Muscle of back (tissue), 3 donors: ENCODE measurements at regions not wholly inside any gene's neighbourhood (a gene's known extent, or its start where the extent isn't known, plus 50 kb on each side); places are given as distances from the start of the nearest gene placed in this dataset.
A peak's percentile ranks its signal among the peaks of the same experiment; 100 is the strongest.

ENCODE experiments used
- DNase-seq, 3 donors: peaks; one replicate each; pipeline versions ENCODE4 v3.0.0 to v3.0.0-alpha.2; 2013

- peak in 1 of 3 donors; percentile 43 for DNase-seq
Measured at GRCh38 chr3:148006508-148006907, 597.3 kb downstream of the ZIC1 start.

DNA sequence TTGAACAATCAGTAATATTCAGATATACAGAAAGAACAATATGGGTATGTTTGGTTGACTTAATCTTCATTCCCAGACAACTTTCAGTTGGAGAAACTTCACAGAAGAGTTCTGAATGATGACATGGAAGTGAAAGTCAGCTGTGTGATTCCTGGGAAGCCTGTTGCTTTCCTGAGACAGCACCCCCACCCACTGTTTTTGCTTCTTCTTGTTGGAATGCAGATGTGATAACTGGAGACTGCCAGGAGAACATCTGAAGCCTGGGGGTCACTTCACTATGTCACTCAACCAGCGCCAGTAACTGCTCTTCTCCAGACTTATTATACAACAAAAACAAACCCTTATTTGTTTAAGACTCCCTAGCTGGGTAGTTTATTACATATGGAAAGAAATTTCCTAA, 599.4 kb downstream of the ZIC1 start:
- peak in 1 of 3 donors; percentile 2 for DNase-seq

GRCh38 chr3:148020861-148021260, 611.7 kb downstream of the ZIC1 start:
- no peak for DNase-seq

GRCh38 chr3:148021381-148021780, 612.2 kb downstream of the ZIC1 start:
- no peak for DNase-seq

GRCh38 chr3:148023994-148024393, 614.8 kb downstream of the ZIC1 start:
- peak in 1 of 3 donors; percentile 50 for DNase-seq

DNA sequence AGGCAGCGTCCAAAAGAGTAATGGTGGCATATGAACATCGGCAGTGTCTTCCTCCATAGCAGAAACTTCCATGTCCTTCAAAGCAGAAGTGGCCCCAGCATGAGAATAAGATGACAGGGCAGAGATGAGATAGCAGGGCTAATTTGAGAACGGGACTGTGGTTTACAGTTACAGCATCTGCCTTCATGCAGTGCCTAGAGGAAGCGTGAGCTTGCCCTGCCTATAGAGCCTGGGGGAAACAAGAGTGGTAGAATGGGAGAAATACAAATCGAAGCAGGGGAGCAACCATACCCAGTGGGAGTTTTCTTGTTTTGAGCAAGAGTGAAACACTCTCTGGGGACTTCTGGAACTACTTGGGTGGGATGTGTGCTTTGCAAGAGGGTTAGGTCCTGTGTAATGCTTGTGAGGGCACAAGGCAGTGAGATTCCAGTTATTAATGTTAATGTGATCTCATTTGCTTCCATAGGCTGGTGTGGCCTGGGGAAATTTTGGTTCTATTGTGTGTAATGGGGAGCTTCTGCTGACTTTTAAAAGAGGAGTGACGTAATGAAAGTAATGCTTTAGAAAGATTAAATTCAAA, 616.9 kb downstream of the ZIC1 start:
- peak; percentile 17 to 32 (median 18) for DNase-seq

- no peak for DNase-seq
Measured at GRCh38 chr3:148030975-148031374, 621.8 kb downstream of the ZIC1 start.

GRCh38 chr3:148034353-148034752, 625.2 kb downstream of the ZIC1 start:
- DNase-seq = no peak

GRCh38 chr3:148036331-148036876, 627.2 kb downstream of the ZIC1 start:
- no peak for DNase-seq

DNA sequence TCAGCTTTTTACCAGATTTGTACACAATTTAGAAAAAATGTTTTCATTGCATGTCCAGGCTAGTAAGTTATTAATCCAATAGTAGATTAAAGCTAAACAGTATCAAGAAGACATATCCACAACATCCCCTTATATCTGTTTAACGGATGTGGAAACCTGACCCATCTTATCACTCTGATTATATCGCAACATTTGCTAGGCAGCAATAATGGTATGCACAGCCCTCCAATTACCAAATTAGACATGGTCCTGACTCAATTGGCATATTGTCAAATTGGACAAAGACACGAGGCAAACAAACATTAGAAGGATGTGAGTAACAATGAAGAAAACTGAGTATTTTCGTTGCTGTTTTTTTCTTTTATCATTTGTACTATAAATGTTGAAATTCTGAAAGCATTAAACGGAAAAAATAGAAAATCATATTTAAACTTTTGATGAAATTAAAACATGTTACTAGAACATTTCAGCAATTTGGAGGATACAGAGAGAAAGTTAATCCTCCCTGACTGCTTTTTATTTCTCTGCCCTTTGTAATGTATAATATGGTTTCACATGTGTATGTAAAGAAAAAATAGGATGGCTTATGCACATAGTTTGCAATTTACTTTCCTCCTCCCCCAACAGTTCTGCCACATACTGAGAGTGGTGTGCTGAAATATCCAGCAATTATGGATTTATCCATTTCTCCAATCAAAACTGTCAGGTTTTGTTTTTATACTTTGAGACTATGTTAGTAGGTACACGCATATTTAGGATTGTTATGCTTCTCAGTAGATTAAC, 633.7 kb downstream of the ZIC1 start:
- peak in 1 of 3 donors; percentile 22 for DNase-seq

- peak in 2 of 3 donors; percentile 17 to 63 for DNase-seq
Measured at GRCh38 chr3:148044151-148044550, 635.0 kb downstream of the ZIC1 start.

DNA sequence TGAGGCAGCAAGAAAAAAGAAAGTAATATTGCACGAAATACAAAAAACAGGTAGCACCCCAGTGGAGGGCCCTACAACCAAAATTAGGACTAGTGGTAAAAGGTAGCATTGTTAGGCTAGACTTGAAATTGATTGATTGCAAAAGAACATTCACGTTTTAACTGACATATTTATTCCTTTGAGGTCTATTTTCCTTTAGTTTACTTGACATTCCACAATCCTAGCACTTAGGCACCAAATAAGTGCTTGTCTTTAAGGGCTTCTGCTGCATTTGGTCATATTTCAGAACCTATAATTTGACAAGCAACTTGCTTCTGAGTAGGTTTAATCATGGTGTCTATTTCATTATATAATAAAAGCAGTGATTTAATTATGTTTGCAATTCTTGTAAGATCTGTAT, 642.7 kb upstream of the AGTR1 start:
- no peak for DNase-seq

DNA sequence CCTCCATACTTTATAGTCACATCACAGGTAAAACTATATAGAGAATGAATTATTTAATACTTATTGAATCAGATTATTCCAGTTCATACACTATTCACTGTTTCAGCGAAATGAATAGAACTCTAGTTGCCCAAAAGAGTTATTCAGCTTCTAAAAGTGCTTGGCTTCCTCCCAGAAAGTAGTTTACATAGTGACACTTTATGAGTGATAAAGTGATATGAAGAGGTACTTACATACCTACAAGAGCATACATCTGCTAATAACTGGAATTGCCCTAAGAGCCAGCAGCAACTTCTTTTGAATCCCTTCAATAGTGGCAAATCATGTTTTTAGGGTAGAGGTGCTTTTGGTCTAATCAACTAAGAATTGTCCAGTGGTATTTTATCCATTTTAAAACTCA, 635.1 kb upstream of the AGTR1 start:
- DNase-seq = no peak

- no peak for DNase-seq
Measured at GRCh38 chr3:148066802-148067201, 630.9 kb upstream of the AGTR1 start.

- DNase-seq = no peak
Measured at GRCh38 chr3:148068466-148068865, 629.2 kb upstream of the AGTR1 start.

DNA sequence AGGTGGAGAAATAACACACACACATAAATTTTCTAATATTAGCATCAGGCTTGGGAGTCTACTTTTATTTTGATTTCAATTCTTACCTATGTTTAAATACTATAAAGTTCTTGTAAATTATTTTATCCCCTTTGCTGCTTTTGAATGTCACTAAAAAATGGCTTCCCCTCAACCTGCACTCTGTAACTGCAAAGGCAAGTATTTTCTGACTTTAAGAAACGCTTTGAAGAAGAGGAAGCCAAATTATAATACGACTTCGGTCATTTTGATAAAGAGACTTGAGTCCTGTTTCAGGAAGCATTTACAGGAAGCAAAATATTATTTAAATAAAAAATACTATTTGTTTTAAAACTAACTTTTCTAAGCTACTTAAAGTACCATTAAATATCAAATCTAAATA, 627.7 kb upstream of the AGTR1 start:
- DNase-seq = no peak

GRCh38 chr3:148073721-148074456, 623.8 kb upstream of the AGTR1 start:
- no peak for DNase-seq

DNA sequence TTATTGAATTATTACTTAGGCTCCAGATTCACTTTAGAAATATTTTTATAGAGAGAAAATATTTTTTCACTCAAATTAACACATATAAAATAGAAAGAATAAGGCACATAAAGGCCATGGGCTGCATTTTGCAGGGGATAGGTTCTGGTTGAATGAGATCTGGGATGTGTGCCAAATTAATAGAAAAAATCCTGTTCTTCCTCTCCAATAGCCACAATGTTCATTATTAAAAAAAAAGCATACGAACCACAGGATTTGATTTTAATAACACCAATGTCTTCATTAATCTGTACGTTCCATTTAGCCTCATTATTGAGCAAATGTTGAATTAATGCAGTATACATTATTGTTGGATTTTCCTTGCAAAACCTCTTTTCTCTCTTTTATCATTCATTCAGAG, 622.8 kb upstream of the AGTR1 start:
- DNase-seq = no peak

DNA sequence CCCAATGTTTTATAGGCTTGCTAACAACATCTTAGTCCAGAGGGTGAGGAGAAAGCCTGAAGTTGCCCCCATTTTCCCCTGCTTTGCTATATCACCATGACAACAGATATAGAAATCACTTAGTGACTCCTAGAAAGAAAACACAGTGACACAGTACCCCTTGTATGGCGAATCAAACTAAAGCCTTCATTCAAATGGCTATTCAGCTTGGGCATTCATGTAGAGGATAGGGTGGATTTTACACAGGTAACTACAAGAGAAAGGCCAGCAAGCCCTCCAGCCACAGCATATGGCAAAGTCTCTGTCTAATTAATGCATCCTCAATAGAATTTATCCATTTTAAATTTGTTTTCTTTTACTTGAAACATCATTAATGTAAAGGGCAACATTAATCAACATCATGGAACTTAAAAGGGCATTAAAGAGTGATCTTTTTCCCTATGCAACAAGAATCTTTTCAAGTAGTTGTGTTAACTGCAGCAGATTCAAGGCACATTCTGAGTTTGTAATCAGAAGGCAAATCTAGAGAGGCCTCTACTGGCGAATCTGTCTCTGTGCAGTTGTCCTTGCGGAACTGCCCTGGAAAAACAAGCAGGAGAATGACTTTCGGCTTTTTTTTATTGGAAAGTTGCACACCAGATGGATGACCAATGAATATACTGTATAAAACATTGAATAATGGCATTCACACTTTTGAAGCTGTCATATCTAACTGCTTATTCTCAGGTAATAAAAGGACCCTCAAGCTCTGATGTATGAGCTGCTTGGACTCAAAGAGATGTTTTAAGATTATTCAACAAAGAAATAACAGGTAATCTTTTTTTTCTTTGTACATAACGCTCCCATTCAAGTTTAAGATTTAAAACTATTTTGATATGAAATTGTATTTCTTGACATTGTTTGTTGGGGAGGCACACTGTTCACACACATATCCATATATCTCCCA, 621.7 kb upstream of the AGTR1 start:
- peak; percentile 50 to 67 (median 53) for DNase-seq

DNA sequence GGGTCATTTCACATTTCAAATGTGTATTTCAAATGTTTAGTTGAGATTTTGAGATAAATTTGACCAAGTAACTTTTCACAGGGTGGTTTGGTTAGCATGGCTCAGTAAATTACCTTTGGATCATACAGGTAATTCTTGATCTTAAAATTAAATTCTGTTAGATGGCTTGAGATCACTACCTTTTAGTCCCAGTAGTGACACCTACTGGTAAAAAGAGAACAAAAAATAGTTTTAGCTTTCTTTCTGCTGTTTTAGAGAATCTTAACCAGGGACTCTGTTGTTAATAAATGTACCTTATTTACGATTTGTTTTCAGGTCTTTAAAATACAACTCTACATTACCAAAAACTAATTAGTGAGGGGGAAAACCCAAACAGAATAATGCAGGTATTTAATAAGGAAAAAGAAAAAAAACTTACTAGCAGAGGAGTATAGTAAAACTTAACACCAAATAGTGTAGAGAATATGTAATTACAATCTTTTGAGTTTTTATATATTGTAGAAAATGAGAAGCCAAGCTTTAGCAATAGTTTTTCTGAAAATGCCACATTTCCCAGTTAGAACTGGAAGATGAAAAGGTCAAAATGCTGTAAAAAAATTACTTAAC, 620.3 kb upstream of the AGTR1 start:
- DNase-seq = peak in 1 of 3 donors; percentile 51

DNA sequence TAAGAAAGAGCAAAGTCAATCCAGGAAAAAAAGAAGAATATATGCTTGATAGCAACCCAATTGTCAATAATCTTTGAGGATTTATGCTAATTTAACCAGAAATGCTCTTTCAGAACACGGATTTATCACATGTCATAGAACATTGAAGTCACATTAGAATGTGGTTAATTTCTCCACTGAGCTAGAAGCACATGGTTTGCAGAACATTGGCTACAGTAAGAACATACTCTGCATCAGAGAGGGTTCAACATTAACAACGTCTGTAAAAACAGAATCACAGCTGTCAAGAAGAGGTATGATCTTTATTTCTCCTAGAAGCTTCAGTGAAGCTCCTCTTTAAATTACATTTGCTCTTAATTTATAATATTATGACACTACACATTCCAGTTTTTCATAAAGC, 619.7 kb upstream of the AGTR1 start:
- DNase-seq = no peak
